Fibroblast of skin of scalp (primary cell): ENCODE measurements at regions not wholly inside any gene's neighbourhood (a gene's known extent, or its start where the extent isn't known, plus 50 kb on each side); places are given as distances from the start of the nearest gene placed in this dataset.
"Not testable (repeated sequence)": the region's sequence is repeated elsewhere in the genome, so short reads cannot be mapped to it uniquely, and the experiment has no call there.

ENCODE experiments used
- DNase-seq: peaks from one replicate; pipeline ENCODE4 v3.0.0-alpha.2; 2013

DNA sequence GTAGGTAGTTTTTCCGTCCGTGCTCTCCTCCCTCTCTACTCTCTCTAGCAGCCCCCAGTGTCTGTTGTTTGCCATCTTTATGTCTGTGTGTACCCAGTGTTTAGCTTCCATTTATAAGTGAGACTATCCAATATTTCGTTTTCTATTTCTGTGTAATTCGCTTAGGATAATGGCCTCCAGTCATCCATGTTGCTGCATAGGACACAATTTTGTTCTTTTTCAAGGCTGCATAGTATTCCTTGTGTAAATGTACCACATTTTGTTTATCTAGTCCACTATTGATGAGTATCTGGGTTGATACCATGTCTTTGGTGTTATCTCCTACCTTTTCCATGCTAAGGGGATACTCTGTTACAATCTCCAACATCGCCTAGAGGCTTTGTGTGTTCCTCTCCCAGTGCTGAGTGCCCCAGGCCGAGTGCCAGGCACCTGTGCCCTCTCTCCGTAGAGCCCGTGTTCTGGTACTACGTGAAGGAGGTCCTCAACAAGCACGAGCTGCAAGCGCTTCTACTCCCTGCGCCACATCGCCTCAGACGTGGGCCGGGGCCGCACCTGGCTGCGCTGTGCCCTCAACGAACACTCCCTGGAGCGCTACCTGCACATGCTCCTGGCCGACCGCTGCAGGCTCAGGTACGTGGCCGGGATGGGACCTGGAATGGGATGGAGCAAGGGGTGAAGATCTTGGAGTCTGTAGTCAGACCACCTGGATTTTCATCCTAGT is 51.0 kb downstream of the NPIPB11 start:
- not testable (repeated sequence) for DNase-seq

GRCh38 chr16:29354449-29354848 is 52.1 kb downstream of the NPIPB11 start:
- DNase-seq: peak; percentile 11

DNA sequence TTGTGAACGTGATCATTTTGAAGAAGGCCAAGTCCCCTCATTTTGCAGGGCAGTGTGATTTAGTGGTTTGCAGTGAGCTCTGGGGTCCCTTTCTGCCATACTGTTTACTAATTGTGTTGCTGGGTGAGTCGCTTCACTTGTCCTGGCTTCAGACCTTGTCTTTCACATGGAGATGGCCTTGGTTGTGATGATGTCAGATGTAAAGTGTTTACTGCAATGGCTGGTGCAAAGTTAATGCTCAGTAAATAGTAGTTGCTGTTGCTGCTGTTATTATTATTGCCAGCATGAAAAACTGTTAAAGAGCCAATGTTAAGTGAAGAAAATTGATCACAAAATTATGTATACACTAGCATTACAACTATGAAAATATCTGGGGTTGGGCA is 53.9 kb downstream of the NPIPB11 start:
- DNase-seq: peak; percentile 4

DNA sequence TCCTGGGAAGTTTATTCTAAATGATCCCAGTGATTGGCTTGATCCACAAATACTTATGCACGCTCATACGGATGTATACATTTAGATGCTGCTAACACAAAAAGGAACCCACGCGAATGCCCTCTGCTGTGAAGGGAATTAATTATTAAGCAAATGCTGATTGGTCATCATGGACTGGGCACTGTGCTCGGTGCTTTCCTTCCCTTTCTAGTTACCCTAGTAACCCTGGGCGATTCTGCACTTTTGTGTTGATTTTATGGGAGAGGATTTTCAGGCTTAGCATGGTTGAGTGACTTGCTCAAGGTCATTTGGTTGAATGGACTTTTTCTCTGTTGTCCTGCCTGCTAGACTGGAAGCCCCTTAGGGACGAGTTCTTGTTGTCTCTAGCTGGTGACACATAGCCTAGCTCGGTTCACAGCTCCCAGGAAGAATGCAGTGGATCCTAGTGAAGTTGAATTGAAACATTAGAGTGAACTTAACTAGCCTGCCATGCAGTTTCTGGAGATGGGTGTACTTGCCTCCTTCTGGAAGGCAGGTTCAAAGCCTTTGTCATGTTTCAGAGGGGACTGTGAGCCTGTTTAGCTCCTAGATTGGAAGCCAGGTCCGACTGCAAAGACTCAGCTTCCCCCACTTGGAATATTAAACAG is 54.4 kb downstream of the NPIPB11 start:
- not testable (repeated sequence) for DNase-seq

- not testable (repeated sequence) for DNase-seq
These were observed 55.1 kb downstream of the NPIPB11 start for GRCh38 chr16:29351271-29351969.

DNA sequence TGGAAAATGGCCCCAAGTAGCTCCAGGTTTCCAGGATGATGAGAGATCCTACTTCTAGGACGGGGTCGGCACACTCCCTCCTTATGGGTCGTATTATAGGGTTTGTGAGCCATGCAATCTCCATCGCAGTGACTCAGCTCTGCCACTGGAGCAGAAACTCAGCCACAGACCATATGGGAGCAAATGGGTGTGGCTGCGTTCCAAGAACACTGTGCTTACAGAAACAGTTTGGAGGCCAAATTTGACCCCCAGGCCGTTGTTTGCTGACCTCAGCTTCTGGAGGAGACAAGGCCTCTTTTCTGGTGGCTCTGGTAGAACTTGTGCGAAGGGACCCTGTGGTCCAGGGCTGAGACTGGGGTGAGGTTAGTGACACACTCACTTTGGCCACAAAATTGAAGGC is 56.5 kb downstream of the NPIPB11 start:
- peak; percentile 81 for DNase-seq

GRCh38 chr16:29348748-29349147 is 57.8 kb downstream of the NPIPB11 start:
- not testable (repeated sequence) for DNase-seq

GRCh38 chr16:29348123-29348690 is 58.3 kb downstream of the NPIPB11 start:
- DNase-seq: not testable (repeated sequence)

DNA sequence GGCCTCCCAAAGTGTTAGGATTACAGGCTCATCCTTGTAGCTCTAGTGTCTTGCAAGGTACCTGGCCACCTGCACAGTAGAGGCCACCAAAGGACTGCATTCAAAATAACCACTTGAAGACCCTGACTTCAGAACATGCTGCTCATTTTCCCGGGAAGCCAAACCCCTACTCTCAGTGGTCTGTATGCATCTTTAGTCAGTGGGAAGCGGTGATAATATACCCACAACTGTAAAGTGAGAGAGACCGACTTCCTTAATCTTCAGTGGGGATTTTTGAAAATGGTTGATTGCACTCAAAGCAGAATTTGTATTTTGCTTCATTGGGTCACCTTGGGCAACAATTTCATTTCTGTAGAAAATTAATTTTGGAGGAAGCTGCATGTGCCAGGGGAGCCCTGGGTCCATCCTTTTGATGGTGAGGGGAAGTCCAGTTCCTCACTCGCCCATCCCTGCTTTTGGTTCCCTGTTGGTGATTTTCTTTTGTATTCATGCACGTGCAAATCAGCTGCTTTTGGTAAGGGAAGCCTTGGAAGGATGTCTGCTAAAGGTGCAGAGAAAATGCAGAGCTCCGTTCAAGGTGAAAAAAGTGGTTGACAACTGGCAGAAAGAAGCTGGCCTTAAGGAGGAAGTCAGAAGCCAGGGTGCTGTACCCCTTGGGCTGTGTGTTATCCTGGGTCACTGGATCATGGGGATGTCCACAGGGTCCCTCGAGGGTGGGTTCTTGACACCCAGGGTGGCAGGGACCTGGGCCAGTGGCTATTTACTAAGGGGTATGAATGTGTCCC is 59.5 kb downstream of the NPIPB11 start:
- not testable (repeated sequence) for DNase-seq

- not testable (repeated sequence) for DNase-seq
These were observed 60.3 kb downstream of the NPIPB11 start for GRCh38 chr16:29346203-29346602.

- not testable (repeated sequence) for DNase-seq
These were observed 63.6 kb downstream of the NPIPB11 start for GRCh38 chr16:29342937-29343336.

- DNase-seq: not testable (repeated sequence)
These were observed 65.6 kb downstream of the NPIPB11 start for GRCh38 chr16:29340779-29341438.

DNA sequence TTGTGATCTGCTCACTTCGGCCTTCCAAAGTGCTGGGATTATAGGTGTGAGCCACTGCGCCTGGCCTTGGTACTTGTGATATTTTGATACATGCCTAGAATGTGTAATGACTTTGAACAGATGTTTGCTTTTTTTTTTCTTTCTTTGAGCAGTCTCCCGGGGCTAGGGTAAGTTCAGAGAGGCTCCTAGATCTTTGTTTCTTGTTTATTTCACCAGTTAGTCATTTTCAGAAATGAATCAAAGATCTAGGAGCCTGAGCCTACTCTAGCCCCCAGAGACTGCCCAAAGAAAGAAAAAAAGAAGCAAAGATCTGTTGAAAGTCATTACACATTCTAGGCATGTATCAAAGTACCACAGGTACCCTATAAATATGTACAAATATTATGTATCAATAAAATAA is 66.3 kb downstream of the NPIPB11 start:
- DNase-seq: not testable (repeated sequence)

GRCh38 chr16:29338821-29339700 is 67.5 kb downstream of the NPIPB11 start:
- not testable (repeated sequence) for DNase-seq

DNA sequence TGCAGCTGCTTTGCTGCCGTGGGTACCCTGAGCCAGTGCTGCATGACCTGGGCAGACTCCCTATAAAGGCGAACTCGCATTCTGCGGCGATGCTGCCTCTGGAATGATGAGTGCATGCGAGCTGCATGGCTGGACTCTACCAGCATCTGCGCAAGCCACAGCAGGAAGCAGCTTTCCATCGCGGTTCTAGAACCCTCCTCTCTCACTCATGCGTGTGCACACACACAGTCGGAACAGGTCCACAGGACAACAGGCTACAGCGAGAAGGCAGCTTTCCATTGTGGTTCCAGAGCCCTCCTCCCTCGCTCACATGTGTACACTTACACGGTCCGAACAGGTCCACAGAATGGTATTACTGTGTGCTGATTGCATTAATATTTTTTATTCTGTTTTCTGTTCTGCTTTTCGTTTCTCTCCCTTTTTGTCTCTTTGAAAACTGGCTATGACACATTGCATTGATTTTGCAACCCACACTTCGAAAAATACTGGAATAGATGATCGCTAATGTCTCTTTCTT is 69.1 kb downstream of the NPIPB11 start:
- not testable (repeated sequence) for DNase-seq

GRCh38 chr16:29335549-29335846 is 71.0 kb downstream of the NPIPB11 start:
- not testable (repeated sequence) for DNase-seq

GRCh38 chr16:29334776-29335548 is 71.5 kb downstream of the NPIPB11 start:
- DNase-seq: not testable (repeated sequence)

DNA sequence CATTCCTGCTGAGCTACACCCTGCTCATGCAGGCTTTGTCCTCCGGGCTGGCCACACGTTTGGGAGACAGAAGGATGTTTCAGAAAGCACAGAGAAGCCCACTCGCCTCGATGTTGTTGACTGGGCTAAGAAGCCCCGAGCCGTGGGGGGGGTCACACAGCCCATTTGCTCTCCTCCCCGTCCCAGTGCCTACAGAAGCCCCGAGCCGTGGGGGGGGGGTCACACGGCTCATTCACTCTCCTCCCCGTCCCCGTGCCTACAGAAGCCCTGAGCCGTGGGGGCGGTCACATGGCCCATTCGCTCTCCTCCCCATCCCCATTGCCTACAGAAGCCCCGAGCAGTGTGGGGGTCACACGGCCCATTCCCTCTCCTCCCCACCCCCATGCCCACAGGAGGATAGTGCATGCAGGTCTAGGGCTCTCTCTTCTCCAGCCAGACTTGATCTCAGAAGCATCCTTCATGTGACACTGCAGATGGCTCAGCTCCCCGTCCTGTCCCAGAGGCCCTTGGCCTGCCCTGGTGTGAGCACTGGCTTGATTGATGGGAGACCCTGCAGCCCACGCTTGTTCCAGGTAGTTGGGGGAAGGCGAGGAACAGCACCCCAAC is 72.9 kb downstream of the NPIPB11 start:
- DNase-seq: not testable (repeated sequence)

- DNase-seq: not testable (repeated sequence)
These were observed 75.9 kb downstream of the NPIPB11 start for GRCh38 chr16:29330623-29331022.
